WERI-Rb-1 (cell line): ENCODE measurements at regions not wholly inside any gene's neighbourhood (a gene's known extent, or its start where the extent isn't known, plus 50 kb on each side); places are given as distances from the start of the nearest gene placed in this dataset.

Source experiments
- DNase-seq: peaks from one replicate; pipeline ENCODE4 v3.0.0-alpha.2; 2020
- H3K27ac ChIP-seq: fragments of 250-450 bp; sonication (Bioruptor Pico); 2 replicates; pipeline ENCODE4 v1.5.1; 2020; ENCODE audit warnings: mild to moderate bottlenecking, moderate library complexity
- H3K27me3 ChIP-seq: fragments of 250-450 bp; sonication (Bioruptor Pico); 2 replicates; pipeline ENCODE4 v1.5.1; 2021; ENCODE audit warnings: mild to moderate bottlenecking, low read depth, moderate library complexity; ENCODE audit not compliant: insufficient read depth, severe bottlenecking
- H3K36me3 ChIP-seq: fragments of 250-450 bp; sonication (Bioruptor Pico); 2 replicates; pipeline ENCODE4 v1.5.1; 2020; ENCODE audit warnings: mild to moderate bottlenecking, moderate library complexity
- H3K4me3 ChIP-seq: 2 replicates; pipeline ENCODE4 v1.5.1; 2011; ENCODE audit warnings: low read depth, mild to moderate bottlenecking, control low read depth, low read length
- H3K9me3 ChIP-seq: fragments of 250-450 bp; sonication (Bioruptor Pico); 2 replicates; pipeline ENCODE4 v1.5.1; 2021; ENCODE audit warnings: mild to moderate bottlenecking, moderate library complexity; ENCODE audit not compliant: severe bottlenecking
- TF ChIP-seq, protein P1 (sequence below): IDR thresholded peaks from 2 replicates; pipeline ENCODE4 v1.5.1; 2011; ENCODE audit warnings: low read depth, mild to moderate bottlenecking, control low read depth, inconsistent platforms, low read length

DNA sequence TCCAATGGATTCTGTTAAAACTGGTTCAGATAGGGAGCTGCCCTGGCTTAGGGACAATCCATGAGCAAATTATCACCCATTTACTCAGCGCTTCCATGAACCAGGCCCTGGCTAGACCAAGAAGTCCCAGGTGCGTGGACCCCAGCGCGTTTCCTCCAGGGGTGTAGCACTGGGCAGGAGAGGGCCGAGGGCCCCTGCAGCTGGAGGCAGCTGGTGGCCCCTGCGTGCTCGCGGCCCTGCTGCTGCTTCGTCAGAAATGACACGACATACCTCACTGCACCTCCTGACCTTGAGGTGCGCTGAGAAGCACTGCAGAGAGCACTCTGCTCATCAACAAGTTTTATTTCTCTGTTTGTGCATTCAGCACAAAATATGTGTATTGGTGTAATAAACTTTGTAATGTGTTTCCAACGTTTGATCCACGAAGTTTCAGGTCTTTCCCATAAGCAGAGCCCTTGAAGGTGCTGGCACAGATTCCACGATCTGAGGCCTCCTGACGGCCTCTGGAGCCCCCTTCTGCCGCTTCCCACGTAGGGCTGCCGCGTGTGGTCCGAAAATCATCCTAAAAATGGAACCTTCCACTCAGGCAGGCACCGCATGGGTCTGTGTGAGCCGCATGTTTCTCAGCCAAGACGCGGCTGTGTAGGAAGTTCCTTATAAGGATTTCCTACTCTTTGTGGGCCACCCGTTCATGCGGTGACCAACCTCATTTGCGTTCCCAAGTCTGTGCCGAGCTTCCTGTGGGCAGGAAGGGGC lies 50.8 kb upstream of the ZCCHC14 start:
- no peaks in the 10 kb centered on the region for H3K36me3 ChIP-seq
- no peaks in the 10 kb centered on the region for H3K27me3 ChIP-seq
- H3K27ac ChIP-seq = no peak overlapping the region
- TF ChIP-seq, protein P1, sequence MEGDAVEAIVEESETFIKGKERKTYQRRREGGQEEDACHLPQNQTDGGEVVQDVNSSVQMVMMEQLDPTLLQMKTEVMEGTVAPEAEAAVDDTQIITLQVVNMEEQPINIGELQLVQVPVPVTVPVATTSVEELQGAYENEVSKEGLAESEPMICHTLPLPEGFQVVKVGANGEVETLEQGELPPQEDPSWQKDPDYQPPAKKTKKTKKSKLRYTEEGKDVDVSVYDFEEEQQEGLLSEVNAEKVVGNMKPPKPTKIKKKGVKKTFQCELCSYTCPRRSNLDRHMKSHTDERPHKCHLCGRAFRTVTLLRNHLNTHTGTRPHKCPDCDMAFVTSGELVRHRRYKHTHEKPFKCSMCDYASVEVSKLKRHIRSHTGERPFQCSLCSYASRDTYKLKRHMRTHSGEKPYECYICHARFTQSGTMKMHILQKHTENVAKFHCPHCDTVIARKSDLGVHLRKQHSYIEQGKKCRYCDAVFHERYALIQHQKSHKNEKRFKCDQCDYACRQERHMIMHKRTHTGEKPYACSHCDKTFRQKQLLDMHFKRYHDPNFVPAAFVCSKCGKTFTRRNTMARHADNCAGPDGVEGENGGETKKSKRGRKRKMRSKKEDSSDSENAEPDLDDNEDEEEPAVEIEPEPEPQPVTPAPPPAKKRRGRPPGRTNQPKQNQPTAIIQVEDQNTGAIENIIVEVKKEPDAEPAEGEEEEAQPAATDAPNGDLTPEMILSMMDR = no peak
- no peak overlapping the region for H3K4me3 ChIP-seq
- DNase-seq = no peak
- no peaks in the 10 kb centered on the region for H3K9me3 ChIP-seq

DNA sequence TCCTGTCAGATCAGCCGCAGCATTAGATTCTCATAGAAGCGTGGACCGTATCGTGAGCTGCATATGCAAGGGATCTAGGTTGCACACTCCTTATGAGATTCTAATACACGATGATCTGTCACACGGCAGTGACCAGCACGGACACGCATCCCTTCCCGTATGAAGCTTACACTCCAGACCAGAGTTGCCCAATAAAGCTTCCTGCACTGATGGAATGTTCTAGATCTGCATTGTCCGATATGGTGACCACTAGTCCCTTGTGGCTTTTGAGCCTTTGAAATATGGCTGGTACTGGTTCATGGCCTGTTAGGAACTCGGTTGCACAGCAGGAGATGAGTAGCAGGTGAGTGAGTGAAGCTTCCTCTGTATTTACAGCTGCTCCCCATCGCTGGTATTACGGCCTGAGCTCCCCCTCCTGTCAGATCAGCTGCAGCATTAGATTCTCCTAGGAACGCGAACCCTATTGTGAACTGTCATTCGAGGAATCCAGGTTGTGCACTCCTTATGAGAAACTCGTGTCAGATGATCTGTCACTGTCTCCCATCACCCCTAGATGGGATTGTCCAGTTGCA lies 49.8 kb upstream of the ZCCHC14 start:
- Histone ChIP-seq H3K27ac (no peak overlapping the region), H3K36me3 (no peaks in the 10 kb centered on the region), H3K9me3 (no peaks in the 10 kb centered on the region), H3K27me3 (no peaks in the 10 kb centered on the region), H3K4me3 (no peak overlapping the region)
- DNase-seq = no peak
- TF ChIP-seq, protein P1 = no peak
